GM18519 (cell line): ENCODE measurements at regions not wholly inside any gene's neighbourhood (a gene's known extent, or its start where the extent isn't known, plus 50 kb on each side); places are given as distances from the start of the nearest gene placed in this dataset.

Experiments
- ATAC-seq: cut with Tn5 transposase; IDR thresholded peaks from one replicate; pipeline ENCODE4 v1.9.1; 2021; ENCODE audit warnings: mild to moderate bottlenecking, moderate library complexity; ENCODE audit not compliant: unreplicated experiment, low FRiP score

DNA sequence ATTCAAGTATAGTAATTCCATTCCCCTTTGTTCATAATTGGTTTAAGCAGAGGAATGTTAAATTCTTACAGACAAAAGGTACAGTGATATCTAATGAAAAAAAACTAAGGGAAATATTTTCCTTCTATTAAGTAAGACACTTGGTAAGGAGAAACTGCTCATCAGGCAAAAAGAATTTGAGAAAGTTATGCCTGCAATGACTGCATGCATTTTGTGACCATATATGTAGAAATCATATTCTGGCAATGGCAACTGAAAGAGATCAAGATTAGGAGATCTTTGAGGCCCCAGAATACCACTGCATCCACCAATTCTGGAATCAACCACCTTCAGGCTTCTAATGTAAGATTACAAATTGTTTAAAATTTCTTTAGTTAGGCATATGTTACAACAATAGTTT, 364.8 kb downstream of the PCDH10 start:
- ATAC-seq: no peak

DNA sequence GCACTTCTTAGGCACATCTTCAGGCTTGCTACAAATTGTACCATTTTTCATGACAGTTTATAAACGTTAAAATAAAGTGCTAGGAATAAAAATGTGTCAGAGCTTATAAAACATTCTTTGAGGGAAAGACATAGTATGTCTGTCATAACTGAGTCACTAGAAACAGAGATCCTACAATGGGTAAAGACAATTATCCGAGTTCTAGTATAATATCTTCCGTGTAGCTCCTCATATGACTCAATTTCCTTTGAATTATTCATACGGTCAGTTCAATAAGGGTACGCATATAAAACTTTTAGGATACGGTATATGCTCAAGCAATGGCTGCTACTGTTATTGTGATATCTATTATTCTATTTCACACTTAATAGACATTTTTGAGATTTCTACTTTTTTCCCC, 349.1 kb downstream of the PCDH10 start:
- ATAC-seq: no peak

DNA sequence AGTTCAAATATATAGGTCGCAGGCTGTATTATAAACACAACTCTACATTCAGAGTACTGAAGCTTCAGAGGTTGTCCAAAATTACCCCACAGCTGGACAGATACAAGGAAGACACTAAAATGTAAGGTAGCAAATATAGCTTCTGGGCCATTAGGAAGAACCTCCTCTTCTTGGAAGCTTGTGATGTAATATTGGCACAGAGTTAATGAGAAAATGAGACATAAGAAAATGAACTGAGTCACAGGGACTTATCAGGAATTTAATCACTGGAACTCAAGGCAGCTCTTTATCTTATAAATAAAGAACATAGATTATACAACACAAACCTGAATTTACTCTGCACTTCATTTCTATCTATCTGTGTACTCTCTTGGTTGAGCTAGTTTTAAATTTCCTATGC, 344.7 kb downstream of the PCDH10 start:
- no peak for ATAC-seq

DNA sequence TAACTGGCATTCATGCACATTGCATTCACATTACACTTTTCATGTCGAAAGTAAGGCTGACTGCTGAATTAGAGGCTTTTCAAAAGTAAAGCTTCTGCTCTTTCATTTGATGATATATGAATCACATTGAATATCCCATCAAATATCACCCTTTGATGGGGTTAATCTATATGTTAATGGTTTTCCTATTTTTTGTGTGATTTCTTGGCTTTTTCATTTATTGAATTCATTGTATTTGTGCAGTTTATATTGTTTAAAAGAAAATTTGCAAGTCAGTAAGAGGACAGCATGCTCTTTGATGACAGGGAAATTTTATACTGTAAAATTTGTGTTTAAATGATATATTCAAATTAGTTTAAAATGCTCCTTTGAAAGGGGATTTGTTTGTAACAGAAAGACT, 344.1 kb downstream of the PCDH10 start:
- ATAC-seq: no peak

DNA sequence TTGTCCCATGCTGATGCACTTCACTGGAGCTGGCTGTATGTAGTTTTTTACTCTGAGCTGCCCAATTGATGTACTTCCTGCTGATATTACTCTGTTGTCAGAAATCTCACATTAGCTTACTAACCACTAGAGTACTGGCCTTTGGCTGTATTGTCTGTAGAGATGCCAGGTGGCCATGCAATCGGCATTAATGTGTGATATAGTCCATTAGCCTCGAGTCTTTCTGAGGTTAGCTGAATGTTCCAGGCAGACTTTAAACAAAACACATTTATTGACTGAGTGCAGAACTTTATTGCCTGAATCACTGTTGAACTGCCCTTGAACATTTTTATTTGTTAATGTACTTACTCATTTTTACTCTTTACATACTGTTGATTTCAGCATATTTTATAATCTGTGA, 335.2 kb downstream of the PCDH10 start:
- ATAC-seq: no peak

DNA sequence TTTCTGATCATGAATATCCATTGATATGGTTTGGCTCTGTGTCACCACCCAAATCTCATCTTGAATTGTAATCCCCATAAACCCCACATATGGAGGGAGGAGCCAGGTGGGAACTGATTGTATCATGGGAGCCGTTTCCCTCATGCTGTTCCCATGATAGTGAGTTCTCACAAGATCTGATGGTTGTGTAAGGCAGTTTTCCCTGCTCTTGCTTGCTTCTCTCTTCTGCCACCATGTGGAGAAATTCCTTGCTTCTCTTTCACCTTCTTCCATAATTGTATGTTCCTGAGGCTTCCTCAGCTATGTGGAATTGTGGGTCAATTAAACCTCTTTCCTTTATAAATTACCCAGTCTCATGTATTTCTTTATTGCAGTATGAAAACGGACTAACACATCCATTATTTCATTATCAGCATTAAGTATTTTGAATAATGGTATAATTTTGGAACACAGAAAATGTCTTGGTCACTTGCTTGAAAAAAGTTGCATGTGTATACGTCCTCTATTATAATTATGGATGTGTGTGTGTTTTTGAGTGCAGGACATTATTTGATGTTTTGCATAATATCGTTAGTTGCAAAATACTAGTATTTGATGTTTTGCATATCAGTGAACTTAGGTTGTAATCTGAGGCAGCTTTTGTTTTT, 334.6 kb downstream of the PCDH10 start:
- ATAC-seq: no peak

DNA sequence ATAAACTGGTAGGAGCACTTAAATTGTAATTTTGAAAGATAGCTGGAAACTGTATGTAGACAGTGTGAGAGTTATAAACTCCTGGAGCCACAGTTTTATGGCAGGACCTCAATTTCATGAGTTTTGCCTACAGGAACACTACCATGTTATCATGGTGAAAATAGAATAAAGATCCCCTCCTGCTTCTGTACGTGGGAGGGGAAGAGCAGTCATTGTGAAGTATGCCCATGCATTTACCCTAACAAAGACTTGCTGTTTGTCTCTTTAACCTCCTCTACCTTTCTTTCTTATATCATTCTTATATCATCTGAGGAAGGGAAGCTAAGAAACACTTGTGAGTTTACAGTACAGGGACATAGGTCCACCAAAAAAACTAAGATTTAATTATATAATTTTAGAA, 327.0 kb downstream of the PCDH10 start:
- ATAC-seq: no peak

DNA sequence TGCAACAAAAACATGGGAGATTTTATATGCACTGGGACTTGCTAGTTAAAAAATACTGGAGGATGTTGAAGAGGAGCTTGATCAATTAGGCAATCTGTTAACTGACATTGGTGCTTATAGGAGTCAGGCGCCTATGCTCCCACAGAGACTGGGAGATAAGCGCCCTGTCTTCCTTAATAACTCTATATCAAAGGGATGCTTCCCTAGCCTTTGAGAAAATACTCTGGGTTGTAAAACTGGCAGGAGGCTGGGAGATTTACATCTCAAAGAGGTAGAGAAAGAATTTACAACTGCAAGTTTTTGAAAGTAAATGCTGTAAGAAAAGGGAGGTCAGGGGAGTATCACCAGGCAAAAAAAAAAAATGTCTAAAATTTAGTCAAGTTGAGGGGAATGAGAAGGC, 325.4 kb downstream of the PCDH10 start:
- ATAC-seq: no peak

DNA sequence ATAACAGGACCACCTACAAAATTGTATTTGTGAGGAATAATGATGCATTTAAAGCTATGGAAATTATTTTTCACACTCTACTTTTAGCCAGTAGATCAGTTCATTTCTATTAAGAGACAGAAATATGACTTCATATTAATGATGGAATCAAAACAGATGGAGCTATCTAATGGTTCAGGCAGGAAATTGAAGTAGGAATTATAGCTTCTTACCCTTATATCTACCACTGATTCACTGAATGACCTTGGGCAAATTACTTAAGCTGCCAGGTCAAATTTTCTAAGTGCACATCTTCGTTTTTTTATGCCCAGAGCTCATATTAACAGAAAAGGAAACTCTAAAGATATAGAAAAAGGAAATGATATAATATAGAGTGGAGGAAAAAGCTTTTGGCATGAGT, 323.1 kb downstream of the PCDH10 start:
- no peak for ATAC-seq

DNA sequence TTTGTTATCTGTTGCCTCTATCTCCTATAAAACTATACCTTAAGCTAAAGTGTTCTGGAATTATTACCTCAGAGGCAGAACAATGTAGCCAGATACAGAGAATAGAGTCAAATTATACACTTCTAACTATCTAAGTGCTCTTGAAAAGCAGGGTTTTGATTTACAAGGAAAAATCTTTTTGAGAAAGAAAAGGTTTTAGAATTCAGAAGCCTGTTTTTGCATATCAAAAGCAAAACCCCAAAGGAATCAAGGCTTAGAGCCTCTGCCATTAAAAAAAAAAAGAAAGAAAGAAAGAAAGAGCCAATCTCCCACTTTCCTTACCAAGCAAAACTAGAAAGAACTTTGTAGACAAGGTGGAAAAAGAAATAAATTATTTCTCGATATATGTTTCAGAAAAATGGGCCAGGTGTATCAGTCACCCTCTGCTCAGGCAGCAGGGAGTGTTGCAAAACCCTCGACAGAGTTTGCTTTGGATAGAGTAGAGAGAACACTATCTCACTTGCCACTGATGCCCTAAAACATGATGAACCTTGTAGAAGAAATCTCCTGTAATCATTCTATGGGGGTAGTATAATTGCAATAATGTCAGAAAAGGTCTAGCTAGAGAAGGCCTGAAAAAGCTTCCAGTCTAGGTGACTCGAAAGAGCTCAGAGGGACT, 318.3 kb downstream of the PCDH10 start:
- ATAC-seq: no peak

DNA sequence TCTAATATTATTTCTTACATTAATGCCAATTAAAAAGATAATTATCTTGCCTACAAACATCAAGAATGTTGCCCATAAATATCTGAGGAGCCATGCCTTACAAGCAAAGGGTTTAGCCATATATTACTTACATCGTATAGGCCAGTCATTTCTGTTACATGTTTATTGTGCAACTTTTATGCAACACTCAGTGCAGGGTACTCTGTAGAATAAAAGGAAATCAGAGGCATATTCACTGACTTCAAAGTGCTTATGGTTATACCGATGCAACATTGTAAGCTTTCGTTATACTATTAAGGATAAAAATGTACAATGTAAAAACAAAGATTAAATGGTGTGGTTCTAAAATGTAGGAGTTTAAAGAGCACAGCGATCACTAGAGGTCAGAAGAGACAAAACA, 315.9 kb downstream of the PCDH10 start:
- ATAC-seq: no peak

DNA sequence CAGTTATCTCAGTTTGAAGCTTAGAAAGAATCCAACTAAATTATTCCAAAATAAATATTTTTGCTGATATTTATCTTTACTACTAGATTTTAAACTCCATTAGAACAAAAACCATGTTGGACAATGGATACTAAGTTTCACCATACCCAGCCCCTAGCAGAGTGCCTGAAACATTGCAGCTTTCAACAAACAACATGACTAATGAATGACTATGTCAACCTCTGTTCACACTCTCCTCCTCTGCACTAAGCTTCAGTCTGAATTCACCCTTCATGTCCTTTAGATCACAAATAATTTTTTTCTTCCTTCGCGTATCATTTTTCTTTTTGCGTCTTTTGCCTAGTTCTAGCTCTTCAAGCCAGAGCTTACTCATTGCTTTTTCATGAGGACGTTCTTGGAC, 315.2 kb downstream of the PCDH10 start:
- ATAC-seq: no peak

DNA sequence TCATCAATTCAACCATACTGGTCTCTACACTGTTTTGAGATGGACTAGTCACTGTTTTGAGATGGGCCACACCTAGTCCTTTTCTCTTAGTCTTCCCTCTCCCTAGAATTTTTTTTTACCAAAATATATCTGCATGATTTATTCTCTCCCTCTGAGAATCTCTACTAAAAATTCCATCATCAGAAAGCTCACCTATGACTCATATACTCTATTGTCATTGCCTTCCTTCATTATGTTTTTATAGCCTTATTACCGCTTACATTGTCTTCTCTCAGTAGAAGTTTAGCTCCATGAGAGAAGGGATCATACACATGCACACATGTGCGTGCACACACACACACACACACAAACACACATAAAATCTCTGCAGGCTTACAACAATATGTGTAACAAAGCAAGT, 303.6 kb downstream of the PCDH10 start:
- ATAC-seq: no peak

DNA sequence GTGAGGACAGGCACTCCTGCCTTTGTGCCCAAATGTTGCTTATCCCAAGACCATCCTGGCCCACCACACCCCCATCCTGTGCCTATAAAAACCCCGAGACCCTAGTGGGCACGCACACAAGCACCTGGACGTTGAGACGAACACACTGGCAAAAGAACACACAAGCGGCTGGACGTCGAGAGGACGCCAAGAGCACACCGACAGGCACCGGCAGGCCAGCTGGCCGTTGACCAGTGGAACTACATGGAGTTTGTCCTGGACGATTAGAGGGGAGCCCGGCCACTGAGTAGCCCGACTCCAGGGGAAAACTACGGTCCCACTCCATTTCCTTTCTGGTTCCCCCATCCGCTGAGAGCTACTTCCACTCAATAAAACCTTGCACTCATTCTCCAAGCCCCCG, 301.7 kb downstream of the PCDH10 start:
- ATAC-seq: no peak

DNA sequence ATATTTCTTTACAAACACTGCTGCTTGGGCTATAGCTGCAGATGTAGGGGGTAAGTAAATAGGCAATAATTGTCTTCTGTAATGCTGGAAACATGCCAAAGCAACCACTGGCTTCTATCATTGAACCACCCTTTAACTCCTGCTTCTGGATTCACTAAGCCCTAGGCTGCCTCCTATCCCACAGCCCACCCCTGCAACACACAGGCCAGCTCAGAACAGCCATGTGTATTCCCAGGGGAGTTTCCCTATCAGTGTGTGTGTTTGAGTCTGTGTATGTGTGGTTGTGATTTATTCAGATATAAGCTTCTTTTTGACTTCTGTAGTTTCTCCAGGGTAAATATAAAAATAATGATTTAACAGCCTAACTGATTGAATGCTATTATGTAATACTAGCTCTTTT, 291.3 kb downstream of the PCDH10 start:
- no peak for ATAC-seq

DNA sequence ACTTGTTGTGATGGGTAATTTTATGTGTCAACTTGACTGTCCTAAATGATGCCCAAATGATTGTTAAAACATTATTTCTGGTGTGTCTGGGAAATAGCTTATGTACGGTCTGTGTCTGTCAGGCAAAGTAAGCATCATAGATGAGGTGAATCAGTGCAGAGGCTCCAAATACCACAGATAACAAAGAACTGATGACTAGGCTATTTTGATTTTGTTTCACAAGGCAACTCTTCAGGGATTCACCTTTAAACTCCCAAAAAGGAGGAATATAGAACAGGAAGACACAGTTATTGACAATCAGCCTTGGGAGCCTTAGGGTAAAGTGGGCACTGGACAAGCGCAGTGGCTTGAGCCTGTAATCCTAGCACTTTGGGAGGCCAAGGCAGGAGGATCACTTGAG, 290.7 kb downstream of the PCDH10 start:
- no peak for ATAC-seq

DNA sequence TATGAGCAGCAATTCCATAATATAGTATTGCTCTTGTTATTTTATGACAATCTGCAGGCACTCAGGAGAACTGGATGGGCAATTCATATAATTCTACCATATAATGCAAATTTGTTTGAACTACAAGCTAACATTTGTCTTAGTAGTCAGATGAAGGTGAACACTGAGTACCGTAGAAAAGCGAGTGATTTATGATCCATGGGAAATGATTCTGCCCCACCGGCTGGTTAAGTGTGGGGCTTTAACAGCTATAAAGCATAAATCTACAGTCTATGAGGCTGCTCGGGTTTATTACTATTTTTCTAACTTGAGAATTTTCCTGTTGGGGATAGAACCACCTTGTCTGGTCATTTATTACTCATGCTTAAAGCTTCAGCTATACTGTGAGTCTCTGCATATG, 275.5 kb downstream of the PCDH10 start:
- ATAC-seq: no peak

DNA sequence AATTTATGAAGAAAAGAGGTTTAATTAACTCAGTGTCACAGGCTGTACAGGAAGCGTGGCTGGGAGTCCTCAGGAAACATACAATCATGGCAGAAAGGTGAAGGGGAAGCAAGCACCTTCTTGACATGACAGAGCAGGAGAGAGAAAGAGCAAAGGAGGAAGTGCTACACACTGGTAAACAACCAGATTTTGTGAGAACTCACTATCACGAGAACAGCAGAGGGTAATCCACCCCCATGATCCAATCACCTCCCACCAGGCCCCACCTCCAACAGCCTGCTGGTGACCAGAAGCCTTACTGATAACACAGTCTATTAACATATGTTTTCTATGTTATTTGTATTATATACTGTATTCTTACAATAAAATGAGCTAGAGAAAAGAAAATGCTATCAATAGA, 254.8 kb downstream of the PCDH10 start:
- no peak for ATAC-seq

DNA sequence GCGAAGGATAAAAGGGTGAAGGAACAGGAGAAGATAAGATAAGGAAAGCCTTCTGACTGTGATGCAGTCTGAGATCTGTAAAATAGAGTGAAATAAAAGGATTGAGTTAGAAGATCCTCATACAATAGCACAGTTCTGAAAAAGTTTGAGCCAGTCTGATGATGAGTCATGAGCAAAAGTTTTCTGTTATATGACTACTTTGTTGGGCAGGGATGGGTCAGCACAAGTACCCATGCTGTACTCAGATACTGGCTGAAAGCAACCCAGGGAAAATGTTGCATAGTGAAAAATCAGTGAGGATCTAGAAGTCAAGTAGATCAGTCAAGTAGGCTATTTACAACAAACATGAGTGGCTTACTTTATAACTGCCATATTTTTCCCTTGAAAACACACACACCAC, 253.5 kb downstream of the PCDH10 start:
- ATAC-seq: no peak

DNA sequence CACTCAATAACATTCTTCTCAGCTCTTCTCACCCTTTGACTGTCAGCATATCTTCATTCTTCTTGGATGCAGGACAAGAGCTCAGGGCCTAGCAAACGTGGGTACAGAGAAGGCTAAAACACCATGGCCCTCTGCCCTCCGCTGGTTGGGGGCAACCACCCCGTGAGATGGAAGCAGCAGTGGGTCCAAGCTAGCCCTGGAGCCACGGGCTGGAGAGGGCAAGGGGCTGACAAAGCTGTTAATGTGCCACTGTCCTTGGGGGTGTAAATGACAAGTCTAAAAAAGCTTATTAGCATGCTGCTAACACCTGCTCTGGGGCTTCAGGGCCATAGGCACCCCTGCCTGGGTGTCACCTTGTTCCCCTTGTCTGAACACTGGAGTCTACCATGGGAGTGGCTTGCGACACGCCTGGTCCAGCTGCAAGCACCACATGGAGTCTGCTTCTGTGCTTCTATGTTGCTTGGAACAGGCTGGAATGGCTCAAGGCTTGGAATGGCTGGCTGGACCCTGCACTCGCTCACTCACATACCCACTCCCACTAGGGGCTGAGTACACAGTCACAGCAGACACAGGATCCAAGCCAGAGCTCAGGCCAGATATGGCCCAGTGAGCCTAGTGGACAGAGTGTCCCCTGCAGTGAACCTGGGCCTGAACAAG, 246.0 kb downstream of the PCDH10 start:
- no peak for ATAC-seq

DNA sequence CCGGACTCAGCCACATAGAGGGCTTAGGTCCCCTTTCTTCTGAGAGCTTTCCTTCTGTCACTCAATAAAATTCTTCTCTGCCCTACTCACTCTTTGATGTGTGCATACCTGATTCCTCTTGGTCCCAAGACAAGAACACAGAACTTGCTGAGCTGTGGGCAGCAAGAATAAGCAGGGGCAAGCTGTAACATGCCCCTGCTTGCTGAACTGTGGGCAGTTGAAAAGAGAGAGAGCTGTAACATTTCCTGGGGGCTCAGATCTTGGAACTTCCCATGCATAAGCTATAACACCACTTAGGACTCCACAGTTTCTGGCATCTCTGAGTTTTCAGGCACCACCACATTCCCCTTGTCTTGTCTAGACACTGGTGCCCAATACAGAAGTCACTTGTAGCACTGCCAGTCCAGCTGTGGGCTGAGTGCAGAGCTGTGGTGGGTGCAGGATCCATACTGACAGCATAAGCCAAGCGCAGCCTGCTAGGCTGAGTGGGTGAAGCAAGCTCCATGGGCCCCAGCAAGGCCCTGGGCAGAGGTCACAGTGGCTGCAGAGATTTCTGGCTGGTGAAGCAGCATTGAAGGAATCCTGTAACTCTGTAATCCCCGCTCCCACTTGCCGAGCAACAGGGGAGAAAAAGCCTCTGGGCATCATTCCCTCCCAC, 241.2 kb downstream of the PCDH10 start:
- no peak for ATAC-seq

DNA sequence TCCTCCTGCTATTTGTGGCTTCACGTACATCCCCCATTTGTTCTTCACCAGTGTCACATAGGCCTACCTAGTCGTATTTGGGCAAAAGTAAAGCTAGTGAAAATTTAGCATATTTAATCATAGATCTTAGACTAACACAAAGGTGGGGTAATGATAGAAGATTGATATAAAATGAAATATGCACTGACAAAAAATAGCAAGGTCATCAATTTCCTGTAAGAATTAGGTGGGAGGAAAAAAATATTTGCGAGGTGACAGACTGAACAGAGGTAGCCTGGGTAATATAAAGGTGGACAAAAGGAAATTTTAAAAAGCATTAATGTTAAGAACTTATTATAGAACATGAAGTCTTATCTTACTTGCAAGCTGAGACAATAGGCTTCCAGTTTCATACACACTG, 239.9 kb downstream of the PCDH10 start:
- ATAC-seq: no peak
